Mammary epithelial cell (primary cell): ENCODE measurements at regions not wholly inside any gene's neighbourhood (a gene's known extent, or its start where the extent isn't known, plus 50 kb on each side); places are given as distances from the start of the nearest gene placed in this dataset.

Experiments
- CTCF ChIP-seq, 2 donors: IDR thresholded peaks in 1 of 2; conservative IDR thresholded peaks in 1 of 2; 2 replicates each; pipeline ENCODE4 v1.5.1; 2011 to 2012; ENCODE audit warnings: inconsistent platforms in 2 of 2, low read length in 2 of 2, mild to moderate bottlenecking in 2 of 2, control low read depth in 1 of 2, low read depth in 1 of 2; ENCODE audit not compliant: insufficient read depth in 1 of 2; ENCODE audit errors: extremely low read depth in 1 of 2
- EZH2 ChIP-seq: IDR thresholded peaks from 2 replicates; pipeline ENCODE4 v1.6.1; 2012; ENCODE audit warnings: low read length, inconsistent platforms, borderline replicate concordance

GRCh38 chr1:218209351-218209861 lies 75.7 kb upstream of the RRP15 start:
- TF ChIP-seq CTCF (conservative IDR thresholded peaks at IDR 0.05 in 1 of 2, IDR thresholded peaks at IDR 0.05 in 1 of 2; ENCODE audit: extremely low read depth in 1 of 2, insufficient read depth in 1 of 2, low read depth in 1 of 2, low read length in 2 of 2), result no peak
- no peak for TF ChIP-seq EZH2
